ENCODE measurements at regions not wholly inside any gene's neighbourhood (a gene's known extent, or its start where the extent isn't known, plus 50 kb on each side); places are given as distances from the start of the nearest gene placed in this dataset.

GRCh38 chr12:126390969-126391566 lies 1325.8 kb downstream of the AACS start:
- no peaks in the 10 kb centered on the region for H3K27me3 ChIP-seq (ENCODE audit: insufficient read depth, low read length)
- no peaks in the 10 kb centered on the region for H4K20me1 ChIP-seq (ENCODE audit: insufficient read depth, low read length)
- no peaks in the 10 kb centered on the region for H3K9me2 ChIP-seq (ENCODE audit: low read depth, low read length)
- no peak overlapping the region for H3K4me3 ChIP-seq (ENCODE audit: low read depth, low read length, poor library complexity, severe bottlenecking)
- H3K79me2 ChIP-seq (ENCODE audit: insufficient read depth, low read length) = no peaks in the 10 kb centered on the region
- H3F3A ChIP-seq (ENCODE audit: insufficient read depth, low read length) = no peaks in the 10 kb centered on the region
- TF ChIP-seq EZH2 (IDR thresholded peaks at IDR 0.05; ENCODE audit: borderline replicate concordance, low read length) (no peak), CTCF (IDR thresholded peaks at IDR 0.05; ENCODE audit: low read length) (no peak)
- H3K4me2 ChIP-seq (ENCODE audit: low read length) = no peak overlapping the region
- H3K9me3 ChIP-seq (ENCODE audit: low read length) = no peaks in the 10 kb centered on the region
- no peaks in the 10 kb centered on the region for H3K36me3 ChIP-seq (ENCODE audit: insufficient read depth, low read length)
- H3K27ac ChIP-seq (ENCODE audit: low read depth, low read length, poor library complexity, severe bottlenecking) = no peak overlapping the region
- no peak overlapping the region for H2AFZ ChIP-seq (ENCODE audit: low read length)
- peaks cover 20% of the 10 kb centered on the region for H3K4me1 ChIP-seq (ENCODE audit: insufficient read depth, low read length, severe bottlenecking)
- H3K9ac ChIP-seq (ENCODE audit: low read length) = no peak overlapping the region

DNA sequence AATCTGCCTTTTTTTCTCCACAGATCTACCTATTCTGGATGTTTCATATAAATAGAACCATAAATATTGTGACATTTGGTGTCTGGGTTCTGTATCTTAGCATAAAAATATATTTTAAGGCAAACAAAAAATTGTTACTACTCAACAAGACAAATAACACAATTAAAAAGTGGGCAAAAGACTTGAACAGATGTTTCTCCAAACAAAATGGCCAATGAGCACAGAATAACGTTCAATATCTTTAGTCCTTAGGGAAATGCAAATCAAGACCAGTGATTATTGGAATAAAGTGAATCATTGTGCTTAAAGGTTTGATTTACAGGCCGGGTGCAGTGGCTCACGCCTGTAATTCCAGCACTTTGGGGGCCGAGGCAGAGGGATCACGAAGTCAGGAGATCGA lies 1331.3 kb downstream of the AACS start:
- H3K9ac ChIP-seq (ENCODE audit: low read length) = no peak overlapping the region
- H3K9me2 ChIP-seq (ENCODE audit: low read depth, low read length) = no peaks in the 10 kb centered on the region
- no peaks in the 10 kb centered on the region for H3F3A ChIP-seq (ENCODE audit: insufficient read depth, low read length)
- H3K4me1 ChIP-seq (ENCODE audit: insufficient read depth, low read length, severe bottlenecking) = peaks cover 20% of the 10 kb centered on the region
- no peak overlapping the region for H2AFZ ChIP-seq (ENCODE audit: low read length)
- H3K4me2 ChIP-seq (ENCODE audit: low read length) = no peak overlapping the region
- no peaks in the 10 kb centered on the region for H3K9me3 ChIP-seq (ENCODE audit: low read length)
- no peak overlapping the region for H3K27ac ChIP-seq (ENCODE audit: low read depth, low read length, poor library complexity, severe bottlenecking)
- no peaks in the 10 kb centered on the region for H4K20me1 ChIP-seq (ENCODE audit: insufficient read depth, low read length)
- no peaks in the 10 kb centered on the region for H3K27me3 ChIP-seq (ENCODE audit: insufficient read depth, low read length)
- no peaks in the 10 kb centered on the region for H3K79me2 ChIP-seq (ENCODE audit: insufficient read depth, low read length)
- H3K4me3 ChIP-seq (ENCODE audit: low read depth, low read length, poor library complexity, severe bottlenecking) = no peak overlapping the region
- H3K36me3 ChIP-seq (ENCODE audit: insufficient read depth, low read length) = no peaks in the 10 kb centered on the region
- TF ChIP-seq CTCF (IDR thresholded peaks at IDR 0.05; ENCODE audit: low read length) = no peak
- TF ChIP-seq EZH2 (IDR thresholded peaks at IDR 0.05; ENCODE audit: borderline replicate concordance, low read length) = no peak

DNA sequence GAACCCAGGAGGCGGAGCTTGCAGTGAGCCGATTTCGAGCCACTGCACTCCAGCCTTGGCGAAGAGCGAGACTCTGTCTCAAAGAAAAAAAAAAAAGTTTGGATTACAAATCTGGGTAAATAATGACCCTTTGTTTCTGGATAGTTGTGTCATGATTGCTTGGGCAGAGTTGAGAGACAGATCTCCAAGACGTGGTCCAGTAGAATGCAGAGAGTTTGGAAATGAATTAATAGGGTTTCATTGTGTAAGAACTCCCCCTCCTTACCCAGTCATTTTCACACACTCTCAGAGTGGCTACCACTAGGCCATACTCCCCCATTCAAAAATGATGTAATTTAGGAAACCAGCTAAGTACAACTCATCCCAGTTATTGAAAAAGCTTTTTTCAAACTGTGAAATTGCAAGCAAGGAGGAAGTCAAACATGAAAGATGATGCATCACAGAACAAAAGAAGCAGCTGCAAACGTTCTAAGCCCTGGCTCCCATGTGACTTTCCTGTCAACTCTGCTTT lies 1331.9 kb downstream of the AACS start:
- H3K4me1 ChIP-seq (ENCODE audit: insufficient read depth, low read length, severe bottlenecking) = peaks cover 20% of the 10 kb centered on the region
- H3F3A ChIP-seq (ENCODE audit: insufficient read depth, low read length) = no peaks in the 10 kb centered on the region
- H3K79me2 ChIP-seq (ENCODE audit: insufficient read depth, low read length) = no peaks in the 10 kb centered on the region
- no peaks in the 10 kb centered on the region for H3K27me3 ChIP-seq (ENCODE audit: insufficient read depth, low read length)
- no peaks in the 10 kb centered on the region for H4K20me1 ChIP-seq (ENCODE audit: insufficient read depth, low read length)
- no peak overlapping the region for H3K9ac ChIP-seq (ENCODE audit: low read length)
- no peak overlapping the region for H2AFZ ChIP-seq (ENCODE audit: low read length)
- H3K4me3 ChIP-seq (ENCODE audit: low read depth, low read length, poor library complexity, severe bottlenecking) = no peak overlapping the region
- H3K27ac ChIP-seq (ENCODE audit: low read depth, low read length, poor library complexity, severe bottlenecking) = no peak overlapping the region
- H3K9me2 ChIP-seq (ENCODE audit: low read depth, low read length) = no peaks in the 10 kb centered on the region
- no peaks in the 10 kb centered on the region for H3K9me3 ChIP-seq (ENCODE audit: low read length)
- no peaks in the 10 kb centered on the region for H3K36me3 ChIP-seq (ENCODE audit: insufficient read depth, low read length)
- TF ChIP-seq EZH2 (IDR thresholded peaks at IDR 0.05; ENCODE audit: borderline replicate concordance, low read length) = no peak
- no peak for TF ChIP-seq CTCF (IDR thresholded peaks at IDR 0.05; ENCODE audit: low read length)
- H3K4me2 ChIP-seq (ENCODE audit: low read length) = no peak overlapping the region
